DND-41 (cell line): ENCODE measurements at regions not wholly inside any gene's neighbourhood (a gene's known extent, or its start where the extent isn't known, plus 50 kb on each side); places are given as distances from the start of the nearest gene placed in this dataset.

Experiments
- CTCF ChIP-seq: IDR thresholded peaks from 2 replicates; pipeline ENCODE4 v1.5.1; 2012; ENCODE audit warnings: borderline replicate concordance, low read length, moderate library complexity, mild to moderate bottlenecking; ENCODE audit not compliant: poor library complexity, severe bottlenecking; ENCODE audit errors: extremely low read depth
- EZH2 ChIP-seq: IDR thresholded peaks from 3 replicates; pipeline ENCODE4 v1.6.1; 2012; ENCODE audit warnings: borderline replicate concordance, low read depth, mild to moderate bottlenecking, moderate library complexity, low read length, inconsistent platforms; ENCODE audit not compliant: severe bottlenecking

GRCh38 chr15:27623560-27624305 is 475.4 kb downstream of the OCA2 start:
- TF ChIP-seq CTCF (no peak), EZH2 (no peak)
